Dermis microvascular lymphatic vessel endothelial cell (primary cell): ENCODE measurements at regions not wholly inside any gene's neighbourhood (a gene's known extent, or its start where the extent isn't known, plus 50 kb on each side); places are given as distances from the start of the nearest gene placed in this dataset.
A peak's percentile ranks its signal among the peaks of the same experiment; 100 is the strongest.

Experiments used
- DNase-seq, 2 donors: peaks; one replicate each; pipeline versions ENCODE4 v3.0.0 to v3.0.0-alpha.2; 2010; ENCODE audit warnings: low read depth in 2 of 2

DNA sequence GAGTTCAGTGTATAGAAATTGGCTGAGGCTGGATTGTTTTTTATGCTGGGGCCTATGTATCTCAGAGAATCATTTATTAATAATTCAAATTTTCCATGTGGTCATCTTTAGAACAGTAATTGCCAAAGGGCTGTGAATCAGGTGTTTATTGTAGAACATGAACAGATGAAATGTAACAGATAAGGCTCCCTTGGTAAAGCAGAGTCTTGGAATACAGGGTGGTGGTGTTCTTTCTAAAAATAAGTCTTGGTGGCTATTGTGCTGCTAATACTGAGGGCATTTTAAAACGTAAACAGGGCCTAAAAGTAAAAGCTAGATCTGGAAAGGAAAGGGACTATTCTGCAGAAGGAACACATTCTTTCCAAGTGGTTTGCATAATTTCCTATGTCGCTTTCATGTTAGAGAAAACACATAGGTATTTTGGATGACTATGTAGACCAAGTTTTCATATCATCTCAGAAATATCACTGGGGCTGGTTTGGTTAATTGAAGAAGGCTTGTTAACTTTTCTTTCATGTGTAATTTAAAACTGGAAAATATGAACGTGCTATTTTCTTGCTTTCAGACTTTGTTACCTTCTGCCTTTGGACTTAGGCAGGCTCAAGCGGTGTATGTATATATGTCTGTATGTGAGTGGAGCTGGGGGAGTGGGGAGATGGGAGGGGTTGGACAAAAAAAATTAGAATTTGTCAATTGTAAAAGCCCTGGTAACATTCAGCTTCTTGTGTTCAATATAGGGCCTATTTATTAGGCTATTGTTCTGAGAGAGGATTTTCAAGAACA is 119.9 kb upstream of the ANKRD55 start:
- peak; percentile 43 to 76 for DNase-seq

DNA sequence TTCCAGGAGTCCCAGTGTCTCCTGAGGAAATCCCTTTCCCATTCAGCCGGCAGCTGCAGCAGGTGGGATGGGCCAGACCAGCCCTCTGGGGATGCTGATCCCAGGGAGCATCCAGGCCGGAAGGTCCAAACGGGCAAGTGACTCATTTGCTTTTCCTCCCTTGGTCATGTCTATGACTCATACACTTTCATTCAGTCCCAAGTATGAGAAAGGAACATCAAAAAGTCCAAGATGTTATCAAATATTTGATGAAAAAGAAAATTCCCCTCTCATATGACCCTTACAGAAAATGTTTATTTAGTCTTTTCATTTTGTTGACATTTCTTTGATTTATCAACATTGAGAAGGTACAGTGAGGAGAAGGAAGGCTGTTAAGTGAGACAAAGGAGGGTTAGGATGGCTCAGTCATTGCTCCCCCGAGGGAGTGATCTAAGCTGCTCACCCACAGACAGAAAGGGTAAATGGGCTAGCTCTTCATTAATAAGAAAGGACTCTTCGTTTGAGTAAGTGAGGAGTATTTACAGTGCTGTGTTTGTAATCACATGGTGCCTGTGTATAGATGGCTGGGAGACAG is 117.6 kb upstream of the ANKRD55 start:
- DNase-seq: peak; percentile 55 to 97

DNA sequence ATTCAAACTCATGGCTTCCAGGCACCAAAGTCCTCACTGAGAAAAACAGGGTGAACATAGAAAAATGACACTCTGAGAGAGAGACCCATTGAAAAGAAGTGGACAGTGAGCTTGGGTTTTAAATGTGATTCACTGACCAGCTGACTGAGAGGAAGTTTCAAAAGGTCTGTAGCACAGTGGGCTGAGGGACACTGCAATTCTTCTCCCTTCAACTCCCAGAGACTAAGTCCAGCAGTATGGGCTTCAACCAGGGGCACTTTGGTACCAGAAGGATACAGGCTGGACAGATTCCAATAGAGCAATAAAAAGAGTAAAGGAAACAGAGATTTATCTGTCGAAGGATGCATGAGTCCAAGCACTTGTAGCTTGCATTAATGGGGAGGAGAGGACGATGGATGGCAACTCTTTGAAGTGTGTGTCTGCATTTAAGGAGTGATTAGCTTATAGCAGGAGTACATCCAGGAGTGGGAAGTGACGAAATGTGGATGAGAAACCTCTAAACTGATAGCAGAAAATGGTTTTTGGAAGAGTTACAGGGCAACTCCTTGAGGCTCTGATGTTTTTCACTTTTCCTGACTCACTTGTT is 117.0 kb upstream of the ANKRD55 start:
- DNase-seq: no peak

DNA sequence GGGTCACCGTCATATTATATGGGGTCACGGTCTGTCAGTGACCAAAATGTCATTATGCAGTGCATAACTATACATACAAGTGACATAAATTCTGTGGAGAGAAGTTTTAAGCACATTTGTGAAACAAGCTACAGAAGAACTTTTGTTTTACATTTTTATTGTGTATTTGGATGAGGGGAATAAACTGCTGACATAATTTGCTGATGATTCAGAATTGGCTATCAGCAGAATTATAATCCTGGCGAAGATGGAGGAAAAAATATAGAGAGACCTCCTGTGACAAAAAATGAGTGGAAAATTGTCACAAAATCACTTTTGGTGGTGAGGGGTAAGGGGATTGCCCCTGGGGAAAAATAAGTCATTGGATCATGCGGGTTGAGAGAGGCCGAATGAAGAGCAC is 116.3 kb upstream of the ANKRD55 start:
- no peak for DNase-seq

DNA sequence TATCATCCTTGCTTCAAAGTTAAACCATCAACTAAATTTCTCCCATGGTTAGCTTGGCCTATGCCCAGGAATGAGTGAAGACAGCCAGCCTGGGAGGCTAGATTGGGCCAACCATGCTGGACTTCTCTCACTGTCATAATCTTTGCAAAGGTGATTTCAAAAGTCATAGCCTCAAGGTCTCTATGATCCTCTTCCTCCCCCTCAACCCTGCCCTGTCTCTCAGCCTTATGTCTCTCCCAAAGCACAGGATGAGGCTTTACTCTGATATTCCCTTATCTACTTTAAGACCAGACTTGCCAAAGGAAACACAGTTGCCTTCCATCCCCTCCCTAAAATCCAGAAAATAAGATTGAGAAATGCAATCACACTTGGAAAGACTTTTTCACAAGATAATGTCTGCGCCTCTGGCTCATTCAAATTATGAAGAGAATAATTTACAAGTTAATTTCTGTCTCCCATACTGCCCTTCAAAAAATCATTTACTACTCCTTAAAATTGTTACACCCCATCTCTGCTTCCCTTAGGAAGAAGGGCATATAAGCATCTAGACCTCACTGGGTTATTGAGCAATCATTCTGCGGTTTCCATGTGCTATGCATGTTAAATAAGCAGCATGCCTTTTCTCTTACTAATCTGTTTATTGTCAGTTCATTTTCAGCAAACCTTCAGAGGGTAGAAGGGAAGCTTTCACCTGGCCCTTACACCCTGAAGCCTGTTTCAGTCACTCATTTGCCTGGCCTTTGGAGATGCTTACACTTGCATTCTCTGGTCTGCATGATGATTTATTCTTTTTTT is 113.8 kb upstream of the ANKRD55 start:
- peak in 1 of 2 donors; percentile 27 for DNase-seq

DNA sequence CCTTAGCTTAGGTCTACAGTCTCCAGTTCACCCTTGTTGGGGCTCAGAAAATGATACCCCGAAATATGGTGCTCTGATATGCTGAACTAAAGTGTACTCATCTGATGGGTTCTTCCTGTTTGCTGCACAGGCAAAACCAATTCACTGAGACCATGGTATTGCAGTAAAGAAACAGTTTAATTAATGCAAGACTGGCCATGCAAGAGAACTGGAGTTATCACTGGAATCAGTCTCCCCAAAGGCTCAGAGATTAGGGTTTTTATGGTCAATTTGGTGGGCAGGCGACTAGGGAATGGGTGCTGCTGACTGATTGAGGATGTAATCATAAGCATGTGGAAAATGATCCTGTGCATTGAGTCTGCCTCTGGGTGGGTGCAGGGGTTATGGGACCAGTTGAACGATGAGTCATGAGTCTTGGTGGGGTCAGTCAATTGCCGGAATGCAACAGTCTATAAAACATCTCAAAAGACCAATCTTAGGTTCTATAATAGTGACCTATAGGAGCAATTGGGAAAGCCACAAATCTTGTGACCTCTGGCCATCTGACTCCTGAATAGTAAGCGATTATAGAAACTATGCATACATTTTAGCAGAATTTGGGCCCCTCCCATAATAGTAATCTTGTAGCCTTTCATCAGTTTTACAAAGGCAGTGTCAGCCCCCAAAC is 113.0 kb upstream of the ANKRD55 start:
- DNase-seq: no peak

DNA sequence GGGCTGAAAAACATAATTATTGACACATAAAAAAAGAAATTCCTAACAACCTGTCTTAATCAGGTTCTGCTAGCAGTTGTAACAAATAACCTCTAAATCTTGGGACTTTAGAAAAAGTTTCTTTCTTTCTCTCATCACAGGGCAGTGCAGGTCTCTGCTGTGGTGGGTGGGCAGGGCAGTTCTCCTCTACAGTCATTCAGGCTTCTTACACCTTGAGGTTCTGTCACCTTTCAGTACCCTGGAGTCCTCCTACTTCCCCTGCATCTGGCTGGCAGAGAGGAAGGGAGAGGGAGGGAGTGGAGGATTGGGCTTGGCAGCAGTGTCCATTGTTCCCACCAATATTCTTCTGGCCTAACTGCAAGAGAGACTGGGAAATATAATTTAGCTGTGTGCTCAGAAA is 112.2 kb upstream of the ANKRD55 start:
- no peak for DNase-seq

DNA sequence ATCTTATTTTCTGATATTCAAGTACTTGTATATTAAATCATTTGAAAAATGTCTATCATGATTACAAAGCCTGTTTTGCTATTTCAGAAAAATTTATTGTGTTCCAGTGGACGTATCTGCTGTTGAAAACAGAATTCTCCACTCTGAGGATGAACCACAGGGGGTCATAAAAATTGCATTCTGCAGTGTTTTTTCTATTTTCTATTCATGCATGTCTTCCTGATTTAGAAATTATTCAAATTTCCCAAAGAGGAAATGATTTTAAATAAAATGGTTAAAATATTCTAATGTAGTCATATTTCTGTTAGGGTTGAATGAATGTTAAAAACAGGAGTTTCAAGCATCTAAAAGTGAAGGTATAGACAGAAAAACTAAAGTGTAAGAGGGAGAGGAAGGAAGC is 111.5 kb upstream of the ANKRD55 start:
- DNase-seq: no peak

DNA sequence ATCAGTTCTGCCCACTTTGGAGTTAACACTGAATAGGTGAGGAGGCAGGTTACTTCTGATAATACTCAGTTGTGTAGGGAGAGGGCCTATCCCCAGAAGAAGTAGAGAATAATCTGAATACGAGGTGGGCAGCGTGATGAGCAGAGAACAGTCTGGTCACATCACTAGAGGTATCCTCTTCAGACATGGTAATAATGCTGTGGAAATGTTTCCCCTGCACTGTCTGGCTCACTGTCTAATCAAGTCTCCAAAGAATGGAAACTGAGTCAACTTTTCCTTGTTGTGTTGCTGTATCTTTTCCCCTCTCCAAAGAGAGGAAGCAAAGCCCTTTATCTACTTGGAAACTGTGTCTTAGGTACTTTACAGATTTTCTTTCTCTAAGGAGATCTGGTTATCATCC is 110.9 kb upstream of the ANKRD55 start:
- DNase-seq: no peak

DNA sequence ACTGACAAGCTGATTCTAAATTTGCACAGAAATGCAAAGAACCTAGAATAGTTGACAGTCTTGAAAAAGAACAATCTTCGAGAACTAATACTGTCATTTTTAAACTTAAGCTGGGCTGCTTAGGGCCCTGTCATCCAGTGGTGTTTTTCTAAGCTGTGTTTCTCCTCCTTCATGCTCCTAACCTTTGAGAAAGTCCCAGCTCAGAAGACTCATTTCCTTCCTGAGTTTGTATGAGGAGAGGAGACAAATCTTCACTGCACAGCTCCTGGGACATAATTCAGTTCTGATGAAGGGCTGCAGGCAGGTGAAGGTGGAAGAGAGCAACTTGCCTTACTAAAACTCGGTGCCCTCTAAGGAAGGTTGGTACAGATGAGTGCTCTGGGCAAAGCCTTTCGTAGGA is 109.5 kb upstream of the ANKRD55 start:
- peak in 1 of 2 donors; percentile 64 for DNase-seq

DNA sequence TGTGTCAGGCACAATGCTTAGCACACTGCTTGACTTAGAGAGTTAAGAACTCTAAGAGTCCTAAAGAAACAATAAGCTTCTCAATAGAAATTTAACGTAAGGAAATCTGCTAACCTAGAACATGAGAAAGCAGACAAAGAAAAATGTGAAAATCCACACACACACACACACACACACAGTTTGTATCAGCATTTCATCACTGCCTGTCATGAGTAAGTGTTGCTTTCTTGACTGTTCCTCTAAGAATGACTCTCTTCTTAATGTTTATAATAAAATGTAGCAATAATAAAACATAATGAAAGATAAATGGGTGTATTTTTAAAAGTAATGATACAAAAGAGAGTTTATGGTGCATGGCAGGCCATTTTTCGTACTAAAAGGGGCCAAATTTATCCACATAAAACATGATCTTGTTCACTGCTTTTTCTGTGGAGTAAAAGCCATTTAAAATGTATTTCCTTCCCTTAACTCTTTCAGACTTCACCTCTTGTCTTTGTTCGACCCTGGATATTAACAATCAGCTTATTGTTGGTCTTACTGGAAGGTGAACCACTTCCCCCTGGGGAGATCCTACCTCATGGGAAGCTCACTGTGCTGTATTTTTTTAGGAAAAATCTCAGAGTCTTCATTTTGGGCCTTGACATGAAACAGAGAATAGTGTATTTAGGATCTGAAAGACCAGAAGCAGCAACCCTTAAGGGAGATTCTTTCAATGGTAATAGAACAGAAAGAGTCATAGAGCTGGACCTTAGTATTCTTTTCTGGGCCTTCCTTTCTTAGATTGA is 107.3 kb upstream of the ANKRD55 start:
- DNase-seq: no peak

DNA sequence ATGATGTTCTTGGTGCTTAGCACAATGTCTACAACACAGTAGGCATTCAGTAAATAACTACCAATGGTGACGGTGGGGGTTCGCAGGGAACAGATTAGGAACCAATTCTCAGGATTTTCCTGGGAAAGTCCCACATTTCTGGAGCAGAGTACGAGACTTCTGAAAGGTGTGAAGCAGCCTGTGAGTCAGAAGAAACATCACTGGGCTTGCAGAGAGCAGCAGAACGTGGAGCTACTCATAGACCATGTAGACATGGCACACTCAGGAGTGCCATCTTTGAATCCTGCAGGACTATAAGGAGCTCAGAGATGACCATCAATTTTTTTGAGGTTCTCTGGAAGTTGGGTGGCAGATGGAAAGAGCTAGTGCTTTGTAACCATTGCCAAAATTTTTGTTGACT is 106.6 kb upstream of the ANKRD55 start:
- no peak for DNase-seq

DNA sequence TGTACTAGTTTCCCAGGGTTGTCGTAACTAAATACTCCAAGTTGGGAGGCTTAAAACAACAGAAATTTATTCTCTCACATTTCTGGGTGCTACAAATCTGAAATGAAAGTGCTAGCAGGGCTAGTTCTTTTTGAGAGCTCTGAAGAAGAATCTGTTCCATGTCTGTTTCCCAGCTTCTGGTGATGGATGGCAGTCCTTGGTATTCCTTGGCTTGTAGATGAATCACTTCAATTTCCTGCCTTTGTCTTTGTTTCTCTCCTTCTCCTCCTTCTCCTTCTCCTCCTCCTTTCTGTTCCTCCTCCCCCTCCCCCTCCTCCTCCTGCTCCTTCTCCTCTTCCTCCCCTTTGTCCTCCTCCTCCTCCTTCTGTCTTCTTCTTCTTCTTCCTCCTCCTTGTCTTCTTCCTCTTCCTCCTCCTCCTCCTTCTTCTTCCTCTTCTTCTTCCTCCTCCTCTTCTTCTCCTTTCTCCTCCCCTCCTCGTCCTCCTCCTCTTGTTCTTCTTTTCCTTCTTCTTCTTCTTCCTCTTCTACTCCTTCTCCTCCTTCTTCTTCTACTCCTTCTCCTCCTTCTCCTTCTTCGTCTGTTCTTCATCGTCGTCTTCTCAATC is 104.7 kb upstream of the ANKRD55 start:
- peak in 1 of 2 donors; percentile 29 for DNase-seq

DNA sequence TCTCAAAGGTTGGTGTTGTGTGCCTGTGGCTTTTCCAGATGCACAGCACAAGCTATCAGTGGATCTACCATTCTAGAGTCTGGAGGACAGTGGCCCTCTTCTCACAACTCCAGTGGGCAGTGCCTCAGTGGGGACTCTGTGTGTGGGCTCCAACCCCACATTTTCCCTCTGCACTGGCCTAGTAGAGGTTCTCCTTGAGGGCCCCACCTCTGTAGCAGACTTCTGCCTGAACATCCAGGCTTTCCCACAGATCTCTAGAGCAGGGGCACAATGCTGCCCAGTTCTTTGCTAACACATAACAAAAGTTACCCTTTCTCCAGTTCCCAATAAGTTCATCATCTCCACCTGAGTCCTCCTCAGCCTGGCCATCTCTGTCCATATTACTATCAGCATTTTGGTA is 102.1 kb upstream of the ANKRD55 start:
- no peak for DNase-seq

DNA sequence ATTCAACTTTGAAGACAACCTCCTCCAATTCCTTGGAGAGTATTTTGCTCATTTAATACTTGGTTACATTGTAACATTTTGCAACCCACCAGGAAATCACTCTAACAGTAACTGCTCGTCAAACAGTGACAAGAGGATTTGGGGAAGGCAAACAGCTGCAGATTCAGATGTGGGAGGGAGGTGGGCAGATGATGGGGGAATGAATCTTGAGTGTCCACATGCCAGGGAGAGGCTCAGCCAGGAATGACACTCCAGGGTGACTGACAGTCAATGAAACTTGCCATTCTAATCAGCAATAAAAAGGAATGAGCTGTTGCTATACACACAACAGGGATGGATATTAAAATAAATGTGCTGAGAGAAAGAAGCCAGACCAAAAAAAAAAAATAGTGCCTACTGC is 97.7 kb upstream of the ANKRD55 start:
- DNase-seq: no peak

DNA sequence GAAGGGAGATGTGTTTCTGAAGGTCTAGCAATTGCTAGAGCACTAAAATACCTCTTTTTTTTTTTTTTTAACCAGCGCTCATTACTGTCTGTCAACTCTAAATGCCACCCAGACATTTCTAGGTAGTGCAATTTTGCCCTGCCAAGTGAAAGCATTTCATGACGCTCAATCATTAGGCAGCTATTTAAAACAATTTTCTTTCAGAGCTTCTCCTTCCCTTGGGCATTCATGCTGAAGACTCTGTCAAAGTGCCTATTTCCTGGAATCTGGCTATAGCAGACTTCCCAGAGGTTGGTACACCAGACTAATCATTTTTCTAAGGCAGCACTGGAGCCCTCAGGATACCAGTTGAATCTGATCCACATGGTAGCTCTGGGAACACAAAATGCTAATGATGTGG is 97.0 kb upstream of the ANKRD55 start:
- no peak for DNase-seq

DNA sequence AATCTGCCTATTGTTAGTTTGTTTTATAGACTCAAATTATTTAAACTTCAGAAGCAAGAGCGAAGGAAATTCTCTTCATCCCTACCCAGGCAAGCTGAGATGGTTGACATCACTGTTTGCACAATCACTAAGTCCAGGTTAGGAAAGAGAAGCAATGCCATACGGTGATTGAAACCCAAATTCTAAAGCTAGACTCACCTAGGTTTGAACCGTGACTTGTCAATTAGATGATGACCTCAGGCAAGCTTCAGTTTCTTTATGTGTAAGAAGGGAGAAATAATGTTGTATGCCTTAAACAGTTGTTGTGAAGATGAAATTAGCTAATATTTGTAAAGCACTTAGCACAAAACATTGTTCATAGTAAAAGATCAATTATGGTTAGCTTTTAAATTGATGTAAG is 96.5 kb upstream of the ANKRD55 start:
- no peak for DNase-seq

DNA sequence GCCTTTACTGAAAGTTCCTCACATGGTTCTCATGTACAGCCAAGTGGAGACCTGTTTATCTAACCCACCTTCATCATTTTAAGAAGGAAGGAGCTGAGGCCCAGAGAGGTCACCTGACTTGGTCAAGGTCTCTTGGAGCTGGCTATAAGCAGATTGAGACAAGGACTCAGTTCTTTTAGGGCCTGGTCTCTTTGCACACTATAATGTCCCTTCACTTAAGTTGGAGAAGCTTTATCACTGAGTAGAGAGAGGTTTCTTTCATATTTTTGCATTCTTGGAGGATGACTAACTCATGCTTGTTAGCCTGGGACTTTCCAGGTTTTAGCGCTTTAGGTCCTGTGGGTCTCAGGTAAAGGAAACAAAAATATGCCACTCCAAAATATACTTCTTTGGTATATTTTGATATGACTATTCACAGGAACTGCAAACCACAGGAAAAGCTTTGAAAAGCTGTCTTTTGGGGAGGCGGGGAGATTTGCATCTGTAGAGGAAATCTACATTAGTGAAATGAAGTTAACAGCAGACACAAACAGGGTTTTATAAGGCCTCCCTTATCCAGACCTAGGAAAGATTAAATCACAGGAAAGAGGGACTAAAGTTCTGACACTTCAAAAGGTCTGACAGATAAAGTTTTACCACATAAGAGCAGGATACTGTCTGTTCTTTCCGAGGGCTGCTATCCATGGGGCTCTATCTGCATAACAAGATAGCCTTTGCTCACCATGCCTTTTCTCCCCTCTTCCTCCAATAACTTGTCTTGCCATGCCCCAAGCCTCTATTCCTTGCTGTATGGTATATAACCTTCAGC is 95.8 kb upstream of the ANKRD55 start:
- DNase-seq: peak; percentile 21 to 84

DNA sequence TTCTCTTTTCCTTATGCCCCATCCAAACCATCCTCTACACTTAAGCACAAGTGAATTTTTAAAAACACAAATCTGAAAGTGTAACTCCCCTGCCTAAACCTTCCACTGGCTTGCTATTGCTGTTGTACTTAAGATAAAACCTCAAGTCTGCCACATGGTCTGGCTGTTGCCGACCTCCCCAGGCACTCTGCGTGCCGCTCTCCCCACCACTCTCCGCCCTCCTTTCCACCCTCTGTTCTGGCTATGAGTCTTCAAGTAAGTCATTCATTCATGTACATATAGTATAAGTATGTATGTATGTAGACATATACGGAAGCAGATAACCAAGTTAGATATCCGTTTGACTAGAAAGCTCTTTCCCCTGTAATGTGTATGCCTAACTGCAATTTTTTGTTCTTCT is 94.7 kb upstream of the ANKRD55 start:
- no peak for DNase-seq

DNA sequence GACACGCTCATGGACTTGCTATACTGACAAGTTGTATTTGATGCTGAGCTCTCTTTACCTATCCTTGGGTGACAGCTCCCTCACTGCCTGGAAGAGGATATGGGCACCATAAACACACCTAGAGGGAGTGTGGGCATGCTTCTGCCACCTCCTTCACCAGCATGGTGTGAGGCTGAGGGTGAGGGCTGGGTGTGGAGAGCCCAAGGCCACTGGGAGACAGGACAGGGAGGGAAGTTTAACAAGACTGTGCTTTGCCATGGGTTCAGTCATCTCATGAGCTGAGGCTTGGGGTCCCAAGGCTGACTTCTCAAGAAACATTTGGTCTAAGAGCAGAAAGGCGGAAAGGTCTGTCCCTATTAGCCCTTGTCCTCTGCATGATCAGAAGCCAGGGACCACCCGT is 93.6 kb upstream of the ANKRD55 start:
- DNase-seq: no peak
